Left ventricle myocardium inferior (tissue), 1 donor: ENCODE measurements at regions not wholly inside any gene's neighbourhood (a gene's known extent, or its start where the extent isn't known, plus 50 kb on each side); places are given as distances from the start of the nearest gene placed in this dataset.

Experiments
- DNase-seq: peaks from one replicate; pipeline ENCODE4 v3.0.0-alpha.2; 2020
- H3K27ac ChIP-seq: fragments of 200-600 bp; replicated peaks from 2 replicates; pipeline ENCODE4 v1.8.0; 2021
- H3K27me3 ChIP-seq: fragments of 200-600 bp; 2 replicates; pipeline ENCODE4 v1.8.0; 2021; ENCODE audit warnings: low read depth
- H3K36me3 ChIP-seq: fragments of 200-600 bp; 2 replicates; pipeline ENCODE4 v1.8.0; 2021
- H3K4me1 ChIP-seq: fragments of 200-600 bp; 2 replicates; pipeline ENCODE4 v1.8.0; 2021
- H3K4me3 ChIP-seq: fragments of 200-600 bp; 2 replicates; pipeline ENCODE4 v1.8.0; 2021; ENCODE audit warnings: mild to moderate bottlenecking, moderate library complexity
- H3K9me3 ChIP-seq: fragments of 200-600 bp; replicated peaks from 2 replicates; pipeline ENCODE4 v1.8.0; 2021
- intact Hi-C: fragments of 100-400 bp; cut with micrococcal nuclease; formaldehyde crosslinking; loops from one replicate; pipeline ENCODE4 v1.11.0; 2022
- TF ChIP-seq, protein P1 (sequence below): fragments of 200-600 bp; IDR thresholded peaks from 2 replicates; pipeline ENCODE4 v1.8.0; 2021; ENCODE audit warnings: antibody characterized with exemption, mild to moderate bottlenecking, borderline replicate concordance
- donor health status: DM: no; HTN: yes; CAD: no; lungs with severe emphysema.

DNA sequence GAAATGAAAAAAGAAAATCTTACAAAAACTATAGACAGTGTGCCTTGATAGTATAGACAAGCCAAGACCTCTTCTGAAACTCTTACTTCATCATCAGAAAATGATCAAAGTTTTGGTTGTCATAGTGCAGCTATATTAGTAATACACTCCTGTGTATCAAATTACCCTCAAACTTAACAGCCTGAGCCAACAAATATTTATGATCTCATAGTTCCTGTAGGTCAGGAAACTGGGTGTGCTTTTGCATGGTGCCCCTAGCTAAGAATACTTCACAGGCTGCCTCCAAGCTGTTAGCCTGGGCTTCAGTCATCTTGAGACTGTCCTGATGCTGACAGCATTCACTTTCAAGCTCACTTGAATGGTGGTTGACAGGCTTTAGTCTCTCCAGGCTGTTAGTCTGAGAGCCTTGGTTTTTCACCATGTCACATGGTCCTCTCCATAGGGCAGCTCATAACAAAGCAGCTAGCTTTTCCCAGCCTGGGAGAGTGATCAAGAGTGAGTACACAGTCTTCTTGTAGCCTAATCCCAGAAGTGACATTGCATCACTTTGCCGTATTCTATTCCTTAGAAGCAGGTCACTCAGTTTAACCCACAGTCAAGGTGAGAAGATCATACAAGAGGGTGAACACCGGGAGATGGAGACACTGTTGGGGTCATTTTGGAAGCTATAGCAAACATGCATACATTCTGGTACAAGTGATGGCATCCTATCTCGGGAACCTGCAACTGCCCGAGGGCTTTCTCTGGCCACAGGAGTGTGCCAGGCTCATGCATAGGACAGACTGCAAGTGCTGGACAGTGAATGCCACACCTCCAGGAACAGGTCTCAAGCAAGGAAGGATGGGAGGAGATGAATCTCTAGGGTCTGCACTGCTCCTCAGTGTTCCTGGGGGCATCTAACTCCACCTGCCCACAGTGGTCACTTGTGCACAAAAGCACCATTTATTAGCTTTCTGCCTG lies 173.4 kb upstream of the CADPS start:
- H3K9me3 ChIP-seq = no peaks in the 10 kb centered on the region
- TF ChIP-seq, protein P1, sequence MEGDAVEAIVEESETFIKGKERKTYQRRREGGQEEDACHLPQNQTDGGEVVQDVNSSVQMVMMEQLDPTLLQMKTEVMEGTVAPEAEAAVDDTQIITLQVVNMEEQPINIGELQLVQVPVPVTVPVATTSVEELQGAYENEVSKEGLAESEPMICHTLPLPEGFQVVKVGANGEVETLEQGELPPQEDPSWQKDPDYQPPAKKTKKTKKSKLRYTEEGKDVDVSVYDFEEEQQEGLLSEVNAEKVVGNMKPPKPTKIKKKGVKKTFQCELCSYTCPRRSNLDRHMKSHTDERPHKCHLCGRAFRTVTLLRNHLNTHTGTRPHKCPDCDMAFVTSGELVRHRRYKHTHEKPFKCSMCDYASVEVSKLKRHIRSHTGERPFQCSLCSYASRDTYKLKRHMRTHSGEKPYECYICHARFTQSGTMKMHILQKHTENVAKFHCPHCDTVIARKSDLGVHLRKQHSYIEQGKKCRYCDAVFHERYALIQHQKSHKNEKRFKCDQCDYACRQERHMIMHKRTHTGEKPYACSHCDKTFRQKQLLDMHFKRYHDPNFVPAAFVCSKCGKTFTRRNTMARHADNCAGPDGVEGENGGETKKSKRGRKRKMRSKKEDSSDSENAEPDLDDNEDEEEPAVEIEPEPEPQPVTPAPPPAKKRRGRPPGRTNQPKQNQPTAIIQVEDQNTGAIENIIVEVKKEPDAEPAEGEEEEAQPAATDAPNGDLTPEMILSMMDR = no peak
- H3K27me3 ChIP-seq = no peaks in the 10 kb centered on the region
- no peaks in the 10 kb centered on the region for H3K4me1 ChIP-seq
- H3K4me3 ChIP-seq = no peak overlapping the region
- no peak overlapping the region for H3K27ac ChIP-seq
- no peaks in the 10 kb centered on the region for H3K36me3 ChIP-seq
- no peak for DNase-seq
- intact Hi-C loops = no loop called here

DNA sequence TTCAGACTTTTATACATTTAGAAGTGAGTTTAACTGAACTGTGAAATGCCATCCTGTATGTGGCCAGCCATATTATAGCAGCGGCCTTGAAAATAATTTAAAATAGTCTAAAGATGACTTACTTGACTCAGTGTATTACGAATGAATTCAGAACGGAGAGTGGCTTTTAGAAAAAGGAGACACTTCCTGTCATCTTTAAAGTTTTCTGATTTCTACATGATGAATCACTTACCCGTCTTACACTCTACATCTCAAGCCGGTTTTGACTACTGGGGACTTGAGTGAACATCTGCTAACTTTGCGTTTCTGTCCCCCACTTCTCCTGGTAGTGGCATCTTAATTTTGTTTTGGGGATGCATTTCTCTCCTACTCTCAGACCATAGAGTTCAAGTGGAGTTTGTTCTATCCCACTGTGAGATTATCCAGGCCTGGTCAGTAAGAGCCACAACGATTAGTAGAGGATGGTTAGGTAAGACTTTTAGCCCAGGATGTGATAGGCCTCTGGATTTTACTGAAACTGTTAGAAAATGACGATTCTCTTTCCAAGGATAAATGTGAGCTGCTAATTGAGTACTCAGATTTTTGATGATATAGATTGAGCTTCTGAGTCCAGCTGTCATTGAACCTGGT lies 175.4 kb upstream of the CADPS start:
- no peaks in the 10 kb centered on the region for H3K4me1 ChIP-seq
- H3K27me3 ChIP-seq = no peaks in the 10 kb centered on the region
- no peaks in the 10 kb centered on the region for H3K9me3 ChIP-seq
- H3K4me3 ChIP-seq = no peak overlapping the region
- intact Hi-C loops = no loop called here
- DNase-seq = no peak
- no peak overlapping the region for H3K27ac ChIP-seq
- TF ChIP-seq, protein P1 = no peak
- H3K36me3 ChIP-seq = no peaks in the 10 kb centered on the region

DNA sequence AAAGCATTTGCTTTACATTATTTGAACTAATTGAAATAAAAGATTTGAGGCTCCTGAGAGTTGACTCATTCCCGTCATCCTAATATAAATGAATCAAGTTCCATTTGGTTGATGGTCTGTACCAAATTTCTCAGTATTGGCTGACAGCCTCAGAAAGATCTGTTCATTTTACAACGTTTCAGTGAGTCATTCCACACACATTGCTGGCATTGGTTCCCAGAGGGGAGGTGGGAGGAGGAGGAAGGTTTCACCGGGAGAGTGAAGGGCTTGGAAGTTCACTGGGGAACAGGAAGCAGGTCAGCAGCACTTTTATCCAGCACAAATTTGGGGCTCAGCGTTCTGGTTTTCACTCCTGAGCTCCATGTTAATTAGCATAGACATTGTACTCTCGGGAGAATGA lies 176.7 kb upstream of the CADPS start:
- TF ChIP-seq, protein P1 = no peak
- intact Hi-C loops = no loop called here
- no peak for DNase-seq
- Histone ChIP-seq H3K36me3 (no peaks in the 10 kb centered on the region), H3K4me1 (no peaks in the 10 kb centered on the region), H3K27ac (no peak overlapping the region), H3K27me3 (no peaks in the 10 kb centered on the region), H3K9me3 (no peaks in the 10 kb centered on the region), H3K4me3 (no peak overlapping the region)

DNA sequence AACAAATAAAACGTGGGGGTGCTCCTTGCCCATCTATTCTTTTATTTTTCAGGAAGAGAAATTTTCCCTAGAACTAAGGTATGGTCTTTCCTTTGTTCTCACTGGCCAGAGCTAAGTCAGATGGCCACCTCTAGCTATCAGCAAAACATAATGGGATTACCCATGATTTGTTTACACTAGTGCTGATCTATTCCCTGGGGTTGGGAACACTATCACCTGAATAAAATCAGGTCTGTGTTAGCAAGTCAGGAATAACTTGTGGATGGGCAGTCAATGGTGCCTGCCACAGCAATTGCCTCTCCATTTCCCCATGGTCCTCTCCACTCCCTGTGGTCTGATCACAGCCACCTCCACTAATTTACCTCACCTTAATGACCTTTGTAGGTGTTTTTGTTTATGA lies 181.7 kb upstream of the CADPS start:
- Histone ChIP-seq H3K9me3 (no peaks in the 10 kb centered on the region), H3K4me3 (no peak overlapping the region), H3K27me3 (no peaks in the 10 kb centered on the region), H3K36me3 (no peaks in the 10 kb centered on the region), H3K4me1 (no peaks in the 10 kb centered on the region), H3K27ac (no peak overlapping the region)
- TF ChIP-seq, protein P1 = no peak
- intact Hi-C loops = no loop called here
- no peak for DNase-seq

DNA sequence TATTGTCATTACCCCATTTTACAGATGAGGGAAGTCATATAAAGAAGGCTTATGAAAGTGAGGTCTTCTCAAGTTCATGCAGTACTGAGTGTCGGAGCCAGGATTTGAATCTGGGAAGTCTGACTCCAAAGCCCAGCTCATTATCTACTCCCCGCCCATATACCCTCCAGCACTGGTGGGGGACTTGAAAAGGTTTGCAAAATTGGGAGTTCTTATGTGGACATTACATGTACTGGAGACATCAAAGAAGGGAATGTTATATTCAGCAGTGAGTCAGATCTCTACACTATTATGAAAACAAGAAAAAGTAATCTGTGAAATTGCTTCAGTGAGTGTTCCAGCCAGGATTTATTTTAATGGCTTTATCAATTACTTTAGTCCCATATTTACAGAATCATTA lies 185.2 kb upstream of the CADPS start:
- TF ChIP-seq, protein P1 = no peak
- DNase-seq = no peak
- intact Hi-C loops = no loop called here
- Histone ChIP-seq H3K27me3 (no peaks in the 10 kb centered on the region), H3K27ac (no peak overlapping the region), H3K4me3 (no peak overlapping the region), H3K9me3 (no peaks in the 10 kb centered on the region), H3K4me1 (no peaks in the 10 kb centered on the region), H3K36me3 (no peaks in the 10 kb centered on the region)
